ENCODE measurements at regions not wholly inside any gene's neighbourhood (a gene's known extent, or its start where the extent isn't known, plus 50 kb on each side); places are given as distances from the start of the nearest gene placed in this dataset.

DNA sequence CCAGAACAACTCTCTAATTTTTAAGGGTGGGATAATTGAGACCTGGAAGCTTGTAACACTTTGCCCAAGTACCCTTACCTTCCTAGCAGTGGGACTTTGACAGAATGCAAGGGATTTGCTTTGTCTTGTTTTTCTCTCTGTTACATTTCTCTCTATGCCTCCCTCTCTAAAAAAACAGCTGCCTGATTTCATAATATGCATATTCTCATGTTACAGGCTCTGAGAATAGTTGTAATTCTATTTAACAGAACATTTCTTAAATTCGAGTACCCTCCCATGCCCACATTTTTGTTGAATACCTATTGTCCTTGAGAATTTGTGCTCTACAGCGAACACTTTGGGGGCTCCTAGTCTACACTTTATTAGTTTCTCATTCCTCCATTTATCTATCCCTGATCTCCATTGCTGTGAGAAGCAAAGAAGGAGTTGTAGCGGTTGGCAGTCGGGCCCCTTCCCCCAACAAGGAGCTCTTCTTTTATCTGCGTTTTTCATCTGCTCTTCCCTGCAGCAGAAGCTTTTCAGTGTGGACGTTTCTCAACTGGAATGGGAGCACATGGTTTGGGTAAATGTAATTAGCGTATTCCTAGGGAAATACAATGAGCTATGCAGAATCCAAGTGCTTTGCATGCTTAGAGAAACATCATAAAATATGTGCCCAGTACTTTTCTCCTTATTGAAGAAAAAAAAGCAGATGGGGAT, 117.7 kb upstream of the CCDC90B start:
- DNase-seq (ENCODE audit: extremely low spot score): no peak
- Histone ChIP-seq H3K36me3 (no peaks in the 10 kb centered on the region), H3K9me3 (no peaks in the 10 kb centered on the region), H3K27me3 (no peaks in the 10 kb centered on the region), H3K4me3 (no peak overlapping the region), H3K4me1 (no peaks in the 10 kb centered on the region), H3K27ac (replicated peaks in 1 of 4) (no peak overlapping the region)
- intact Hi-C loops (cut with DNase I): no loop called here
- TF ChIP-seq POLR2A (IDR thresholded peaks at IDR 0.05; ENCODE audit: low read depth) (no peak), EP300 (IDR thresholded peaks at IDR 0.05) (no peak), CTCF (IDR thresholded peaks at IDR 0.05) (no peak), POLR2AphosphoS5 (IDR thresholded peaks at IDR 0.05) (no peak)
- WGBS: 73% methylated on average over 7 of the region's 7 CpGs

GRCh38 chr11:83401506-83402225, 115.5 kb upstream of the CCDC90B start:
- no peak for TF ChIP-seq EP300 (IDR thresholded peaks at IDR 0.05)
- TF ChIP-seq POLR2A (IDR thresholded peaks at IDR 0.05; ENCODE audit: low read depth): no peak
- TF ChIP-seq CTCF (IDR thresholded peaks at IDR 0.05): no peak
- TF ChIP-seq POLR2AphosphoS5 (IDR thresholded peaks at IDR 0.05): no peak
- no peak for DNase-seq (ENCODE audit: extremely low spot score)
- H3K27ac ChIP-seq (replicated peaks in 1 of 4): no peak overlapping the region
- no peak overlapping the region for H3K4me3 ChIP-seq
- H3K9me3 ChIP-seq: no peaks in the 10 kb centered on the region
- H3K27me3 ChIP-seq: no peaks in the 10 kb centered on the region
- 74% methylated on average over 1 of the region's 1 CpG for WGBS
- no peaks in the 10 kb centered on the region for H3K4me1 ChIP-seq
- intact Hi-C loops (cut with DNase I): no loop called here
- H3K36me3 ChIP-seq: no peaks in the 10 kb centered on the region

DNA sequence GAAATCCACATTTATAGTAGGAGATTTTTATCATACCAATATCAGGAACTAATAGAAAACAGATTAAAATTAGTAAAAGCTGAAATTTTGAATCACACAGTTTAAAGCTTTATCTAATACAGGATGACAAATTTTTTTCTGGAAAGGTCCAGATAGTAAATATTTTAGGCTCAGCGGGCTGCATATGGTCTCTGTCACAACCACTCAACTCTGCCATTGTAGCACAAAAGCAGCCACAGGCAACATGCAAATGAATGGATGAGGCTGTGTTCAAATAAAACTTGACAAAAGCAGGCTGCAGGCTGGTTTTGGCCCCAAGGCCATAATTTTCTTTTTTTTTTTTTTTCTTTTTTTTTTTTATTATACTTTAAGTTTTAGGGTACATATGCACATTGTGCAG, 108.2 kb upstream of the CCDC90B start:
- DNase-seq (ENCODE audit: extremely low spot score): no peak
- intact Hi-C loops (cut with DNase I): no loop called here
- H3K4me3 ChIP-seq: no peak overlapping the region
- no peak overlapping the region for H3K27ac ChIP-seq (replicated peaks in 1 of 4)
- no peaks in the 10 kb centered on the region for H3K4me1 ChIP-seq
- peaks cover 0 to 16% (median 4%) of the 10 kb centered on the region in 4 donors for H3K9me3 ChIP-seq
- TF ChIP-seq POLR2A (IDR thresholded peaks at IDR 0.05; ENCODE audit: low read depth) (no peak), POLR2AphosphoS5 (IDR thresholded peaks at IDR 0.05) (no peak), EP300 (IDR thresholded peaks at IDR 0.05) (no peak), CTCF (IDR thresholded peaks at IDR 0.05) (no peak)
- H3K27me3 ChIP-seq: no peaks in the 10 kb centered on the region
- no peaks in the 10 kb centered on the region for H3K36me3 ChIP-seq
- 83% methylated on average over 1 of the region's 1 CpG for WGBS

DNA sequence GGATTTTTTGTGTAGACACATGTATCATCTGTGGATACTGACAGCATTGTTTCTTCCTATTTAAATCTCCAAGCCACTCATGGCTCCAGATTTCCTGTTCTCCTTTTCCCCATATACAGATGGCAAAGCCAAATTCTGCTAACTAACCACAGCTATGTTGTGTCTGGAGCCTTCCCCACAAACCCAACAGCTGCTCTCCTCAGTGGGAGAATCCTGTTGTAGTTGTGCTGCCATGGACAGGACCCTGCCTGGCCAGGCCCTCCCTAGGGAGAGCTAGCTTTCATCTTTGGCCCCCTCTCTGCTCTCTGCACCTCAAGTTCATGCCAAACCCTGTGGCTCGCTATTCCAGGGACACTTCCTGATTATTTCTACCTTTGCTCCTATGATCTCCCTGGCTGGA, 106.4 kb upstream of the CCDC90B start:
- Histone ChIP-seq H3K4me1 (no peaks in the 10 kb centered on the region), H3K27me3 (no peaks in the 10 kb centered on the region), H3K9me3 (peaks cover 0 to 17% (median 5%) of the 10 kb centered on the region in 4 donors), H3K36me3 (no peaks in the 10 kb centered on the region), H3K27ac (replicated peaks in 1 of 4) (no peak overlapping the region), H3K4me3 (no peak overlapping the region)
- DNase-seq (ENCODE audit: extremely low spot score): no peak
- TF ChIP-seq POLR2A (IDR thresholded peaks at IDR 0.05; ENCODE audit: low read depth) (no peak), CTCF (IDR thresholded peaks at IDR 0.05) (no peak), EP300 (IDR thresholded peaks at IDR 0.05) (no peak), POLR2AphosphoS5 (IDR thresholded peaks at IDR 0.05) (no peak)
- 82% methylated on average over 1 of the region's 1 CpG for WGBS
- intact Hi-C loops (cut with DNase I): no loop called here

Measured in esophagus muscularis mucosa (tissue), 4 donors.